HG03558 (cell line): ENCODE measurements at regions not wholly inside any gene's neighbourhood (a gene's known extent, or its start where the extent isn't known, plus 50 kb on each side); places are given as distances from the start of the nearest gene placed in this dataset.
"Not testable (repeated sequence)": the region's sequence is repeated elsewhere in the genome, so short reads cannot be mapped to it uniquely, and the experiment has no call there.

Experiments used
- ATAC-seq: cut with Tn5 transposase; IDR thresholded peaks from one replicate; pipeline ENCODE4 v1.9.1; 2021; ENCODE audit warnings: moderate number of reproducible peaks; ENCODE audit not compliant: unreplicated experiment; ENCODE audit errors: extremely low read depth

DNA sequence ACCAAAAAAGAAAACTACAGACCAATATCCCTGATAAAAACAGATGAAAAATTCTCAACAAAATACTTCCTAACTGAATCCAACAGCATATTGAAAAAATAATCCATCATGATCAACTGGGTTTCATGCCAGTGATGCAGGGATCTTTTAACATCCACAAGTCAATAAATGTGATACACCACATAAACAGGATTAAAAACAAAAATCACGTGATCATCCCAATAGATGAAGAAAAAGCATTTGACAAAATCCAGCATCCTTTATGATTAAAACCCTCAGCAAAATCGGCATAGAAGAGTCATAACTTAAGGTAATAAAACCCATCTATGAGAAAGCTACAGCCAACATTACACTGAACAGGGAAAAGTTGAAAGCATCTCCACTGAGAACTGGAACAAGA lies 107.5 kb downstream of the DCLK3 start:
- ATAC-seq, result no peak

DNA sequence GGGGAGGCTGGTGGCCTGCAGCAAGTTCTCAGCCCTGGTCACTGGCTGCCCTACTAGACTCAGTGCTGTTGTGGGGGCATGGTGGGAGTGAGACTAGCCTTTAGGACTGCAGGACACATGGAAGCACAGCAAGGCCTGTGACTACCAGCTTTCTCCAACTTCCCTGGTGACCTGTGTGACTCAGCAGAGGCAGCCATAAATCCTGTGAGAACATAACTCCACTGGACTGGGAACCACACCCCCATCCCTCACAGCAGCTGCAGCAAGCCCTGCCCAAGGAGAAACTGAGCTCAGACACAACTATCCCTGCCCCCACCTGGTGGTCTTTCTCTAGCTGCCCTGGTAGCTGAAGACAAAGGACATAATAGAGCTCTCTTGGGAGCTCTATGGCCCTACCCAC lies 111.3 kb downstream of the DCLK3 start:
- no peak for ATAC-seq

- ATAC-seq, result no peak
Observed at GRCh38 chr3:36652104-36652503, 112.2 kb downstream of the DCLK3 start.

GRCh38 chr3:36650271-36650671 lies 114.1 kb downstream of the DCLK3 start:
- no peak for ATAC-seq

DNA sequence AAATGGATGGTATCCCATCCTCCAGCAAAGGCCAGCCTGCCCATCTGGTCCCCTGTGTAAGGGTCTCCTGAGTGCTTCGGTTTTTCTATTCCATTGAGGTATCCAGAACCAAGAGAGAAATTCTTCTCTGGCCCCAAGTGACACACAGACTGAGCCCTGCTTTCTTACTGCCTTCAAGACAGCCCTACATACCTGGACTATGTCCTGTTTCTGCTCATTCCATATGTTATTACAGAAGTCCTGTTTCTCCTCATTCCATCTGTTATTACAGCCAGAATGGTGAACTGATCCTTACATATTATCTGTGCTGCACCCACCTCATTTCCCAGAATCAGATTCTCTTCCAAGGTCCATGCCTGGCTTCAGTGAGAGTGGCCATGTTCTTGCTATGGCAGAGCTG lies 115.2 kb downstream of the DCLK3 start:
- no peak for ATAC-seq

- ATAC-seq, result peak; percentile 79
Observed at GRCh38 chr3:36648241-36649034, 115.9 kb downstream of the DCLK3 start.

GRCh38 chr3:36647423-36647853 lies 116.9 kb downstream of the DCLK3 start:
- ATAC-seq, result no peak

- ATAC-seq, result no peak
Observed at GRCh38 chr3:36643192-36643591, 121.2 kb downstream of the DCLK3 start.

DNA sequence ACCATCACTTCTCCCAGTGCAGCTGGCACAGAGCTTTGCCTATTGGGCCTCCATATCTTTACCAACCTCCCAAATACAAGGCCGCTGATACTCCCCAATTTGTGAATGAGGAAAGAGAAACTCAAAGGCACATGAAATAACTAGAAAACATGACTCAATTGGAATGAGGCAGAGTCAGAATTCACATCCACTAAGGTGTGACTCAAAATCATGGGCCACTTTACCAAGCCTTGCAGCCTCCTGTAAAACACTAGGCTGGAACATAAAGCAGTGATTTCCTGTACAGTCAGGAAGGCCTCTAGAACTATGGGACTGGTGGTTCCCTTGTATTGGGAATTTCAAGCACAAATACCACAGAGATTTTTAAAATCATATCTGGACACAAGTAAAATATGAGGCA lies 128.6 kb downstream of the DCLK3 start:
- ATAC-seq, result no peak

DNA sequence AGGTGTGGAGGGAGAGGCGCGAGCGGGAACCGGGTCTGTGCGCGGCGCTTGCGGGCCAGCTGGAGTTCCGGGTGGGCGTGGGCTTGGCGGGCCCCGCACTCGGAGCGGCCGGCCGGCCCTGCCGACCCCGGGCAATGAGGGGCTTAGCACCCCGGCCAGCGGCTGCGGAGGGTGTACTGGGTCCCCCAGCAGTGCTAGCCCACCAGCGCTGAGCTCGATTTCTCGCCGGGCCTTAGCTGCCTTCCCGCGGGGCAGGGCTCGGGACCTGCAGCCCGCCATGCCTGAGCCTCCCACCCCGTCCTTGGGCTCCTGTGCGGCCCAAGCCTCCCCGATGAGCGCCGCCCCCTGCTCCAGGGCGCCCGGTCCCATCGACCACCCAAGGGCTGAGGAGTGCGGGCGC lies 130.5 kb downstream of the DCLK3 start:
- not testable (repeated sequence) for ATAC-seq

DNA sequence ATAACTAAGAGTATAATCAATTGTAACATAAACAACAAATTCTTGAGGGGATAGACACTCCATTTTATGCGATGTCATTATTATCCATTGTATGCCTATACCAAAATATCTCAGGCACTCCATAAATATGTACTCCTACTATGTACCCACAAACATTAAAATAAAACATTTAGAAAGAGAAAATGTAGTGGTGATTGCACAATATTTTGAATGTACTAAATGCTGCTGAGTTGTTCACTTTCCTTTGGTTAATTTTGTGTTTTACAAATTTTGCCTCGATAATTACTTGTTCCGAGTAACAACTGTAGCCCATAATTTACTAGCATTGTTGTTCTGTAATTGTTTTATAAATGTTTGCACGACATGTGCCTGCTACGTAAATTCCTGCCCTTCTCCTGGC lies 131.3 kb downstream of the DCLK3 start:
- ATAC-seq, result no peak

DNA sequence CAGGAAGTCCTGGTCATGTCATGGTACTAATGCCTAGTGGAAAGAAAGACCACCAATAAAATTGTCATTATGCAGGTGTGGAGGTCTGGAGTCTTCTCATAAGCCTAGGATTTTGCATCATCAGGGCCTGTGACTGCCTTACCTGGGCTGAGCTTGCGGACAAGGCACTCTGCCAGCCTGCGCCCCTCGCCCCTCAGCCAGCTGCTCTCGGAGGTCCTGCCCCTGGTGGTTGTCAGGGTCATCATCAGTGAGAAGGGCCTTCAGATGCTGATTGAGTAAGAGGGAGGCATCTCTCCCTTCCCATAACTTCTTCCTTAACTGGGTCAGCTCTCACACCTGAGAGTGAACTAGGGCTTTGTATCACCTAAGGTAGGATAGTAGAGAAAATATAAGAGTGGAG lies 132.8 kb downstream of the DCLK3 start:
- ATAC-seq, result no peak

- ATAC-seq, result no peak
Observed at GRCh38 chr3:36615861-36616260, 148.5 kb downstream of the DCLK3 start.

DNA sequence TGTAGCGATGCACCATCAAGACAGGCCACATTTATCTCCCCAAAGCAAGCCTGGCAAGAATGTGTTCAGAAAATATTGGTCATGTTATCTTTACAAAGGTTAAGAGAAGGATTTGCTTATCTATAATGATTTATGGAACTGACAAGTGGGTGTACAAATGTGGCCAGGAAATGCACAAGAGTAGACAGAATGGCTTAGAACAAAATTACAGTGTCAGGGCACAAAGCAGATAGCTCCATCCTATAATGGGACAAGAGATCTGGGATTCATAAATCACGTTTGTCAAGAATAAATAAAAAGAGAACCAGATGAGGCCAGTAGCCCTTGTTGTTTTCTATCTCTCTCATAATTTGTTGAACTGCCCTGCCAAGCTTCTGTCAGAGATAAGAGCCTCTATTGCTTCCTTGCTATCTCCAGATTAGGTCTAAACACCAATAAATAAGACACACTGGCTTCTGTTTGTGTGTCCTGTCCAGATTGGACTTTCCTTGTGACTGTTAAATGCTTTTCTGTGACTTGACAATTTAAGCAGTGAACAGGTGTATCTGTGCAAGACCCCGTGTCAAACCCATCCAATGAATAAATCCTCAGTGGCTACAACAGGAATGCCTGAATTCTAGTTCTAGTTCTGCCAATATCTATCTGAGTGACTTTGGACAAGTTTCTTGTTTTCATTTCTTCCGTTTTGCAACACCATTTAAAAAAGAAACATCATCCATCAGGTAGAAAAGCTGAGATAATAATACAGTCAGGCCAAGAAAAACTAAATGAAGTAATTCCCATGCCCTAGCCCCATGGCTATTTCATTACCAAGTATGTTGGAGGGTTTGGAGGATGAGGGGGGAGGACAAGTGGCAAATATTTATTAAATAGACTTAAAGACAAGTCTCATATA lies 157.2 kb downstream of the DCLK3 start:
- ATAC-seq, result no peak

DNA sequence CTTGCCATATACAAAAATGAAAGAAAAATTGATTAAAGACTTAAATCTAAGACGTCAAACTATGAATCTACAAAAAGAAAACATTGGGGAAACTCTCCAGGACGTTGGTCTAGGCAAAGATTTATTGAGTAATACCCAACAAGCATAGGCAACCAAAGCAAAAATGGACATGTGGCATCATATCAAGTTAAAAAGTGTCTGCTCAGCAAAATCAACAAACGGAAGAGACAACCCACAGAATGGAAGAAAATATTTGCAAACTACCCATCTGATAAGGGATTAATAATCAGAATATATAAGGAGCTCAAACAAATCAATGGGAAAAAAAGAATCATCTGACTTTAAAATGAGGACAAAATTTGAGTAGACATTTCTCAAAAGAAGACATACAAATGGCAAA lies 160.9 kb downstream of the DCLK3 start:
- ATAC-seq, result no peak

- ATAC-seq, result no peak
Observed at GRCh38 chr3:36600404-36600803, 163.9 kb downstream of the DCLK3 start.
